IPS DF 6.9 (cell line): ENCODE measurements at regions not wholly inside any gene's neighbourhood (a gene's known extent, or its start where the extent isn't known, plus 50 kb on each side); places are given as distances from the start of the nearest gene placed in this dataset.

ENCODE experiments used
- DNase-seq: peaks from one replicate; pipeline ENCODE4 v3.0.0-alpha.2; 2013; ENCODE audit warnings: low read depth, low spot score
- H3K27ac ChIP-seq: one replicate; pipeline ENCODE4 v1.5.1; 2013; ENCODE audit warnings: low read length, control low read depth
- H3K27me3 ChIP-seq: 2 replicates; pipeline ENCODE4 v1.6.1; 2013; ENCODE audit warnings: mild to moderate bottlenecking, low read length; ENCODE audit not compliant: control insufficient read depth, insufficient read depth
- H3K36me3 ChIP-seq: 2 replicates; pipeline ENCODE4 v1.6.1; 2013; ENCODE audit warnings: low read length; ENCODE audit not compliant: control insufficient read depth, insufficient read depth
- H3K4me1 ChIP-seq: 2 replicates; pipeline ENCODE4 v1.6.1; 2013; ENCODE audit warnings: low read length; ENCODE audit not compliant: control insufficient read depth, insufficient read depth
- H3K4me3 ChIP-seq: 2 replicates; pipeline ENCODE4 v1.5.1; 2013; ENCODE audit warnings: mild to moderate bottlenecking, low read length
- H3K9me3 ChIP-seq: 2 replicates; pipeline ENCODE4 v1.6.1; 2013; ENCODE audit warnings: low read length, inconsistent platforms; ENCODE audit not compliant: control insufficient read depth, insufficient read depth
- WGBS: extraction: QIAGEN DNeasy Blood & Tissue Kit; methylation state at CpG from one replicate; pipeline ENCODE4 v1.1.7; 2013; ENCODE audit warnings: mixed read lengths, missing lambda C conversion rate; ENCODE audit not compliant: insufficient read length, insufficient coverage; 5-methylcytosine and 5-hydroxymethylcytosine counted together

- Histone ChIP-seq H3K4me3 (no peak overlapping the region), H3K9me3 (no peaks in the 10 kb centered on the region), H3K27me3 (no peaks in the 10 kb centered on the region), H3K27ac (no peak overlapping the region), H3K36me3 (no peaks in the 10 kb centered on the region), H3K4me1 (0 out of 2 replicates have a peak, but pooled peaks cover 1% of the 10 kb centered on the region)
- DNase-seq, result no peak
- WGBS, result no CpG with 5 or more reads among the region's 2 CpGs
Measured at GRCh38 chr3:116842254-116842957, 132.8 kb downstream of the TUSC7 start.

DNA sequence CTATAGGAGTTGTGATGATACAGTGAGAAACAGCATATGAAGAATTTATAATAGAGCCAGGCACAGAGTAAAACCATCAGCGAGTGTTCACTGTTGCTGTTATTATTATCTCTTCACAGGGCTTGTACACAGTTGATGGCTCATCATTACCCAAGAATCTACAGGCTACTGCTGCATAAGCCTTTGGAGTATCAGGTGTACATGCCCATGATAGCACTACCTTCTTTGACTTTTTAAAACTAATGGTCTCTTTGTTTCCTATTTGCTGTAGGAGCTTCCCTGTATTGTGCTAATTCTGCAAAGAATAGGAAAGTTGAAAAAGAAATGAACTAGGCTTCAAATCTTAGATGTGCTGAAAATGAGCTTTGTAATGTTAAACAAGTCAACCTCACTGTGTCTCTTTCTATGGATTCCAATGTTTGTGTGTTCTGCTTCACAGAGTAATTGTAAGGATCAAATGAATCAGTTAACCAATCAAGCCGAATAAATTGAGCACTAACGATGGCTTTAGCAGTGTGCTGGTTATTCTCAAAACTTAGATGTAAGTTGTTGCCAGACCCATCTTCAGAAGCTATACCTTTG lies 138.8 kb downstream of the TUSC7 start:
- WGBS, result no CpG with 5 or more reads among the region's 3 CpGs
- Histone ChIP-seq H3K27me3 (no peaks in the 10 kb centered on the region), H3K4me3 (no peak overlapping the region), H3K4me1 (peaks cover 2% of the 10 kb centered on the region; the same call in 1 of the 2 replicates), H3K9me3 (no peaks in the 10 kb centered on the region), H3K36me3 (no peaks in the 10 kb centered on the region), H3K27ac (no peak overlapping the region)
- DNase-seq, result no peak

GRCh38 chr3:116849261-116849688 lies 139.7 kb downstream of the TUSC7 start:
- H3K4me1 ChIP-seq, result peaks cover 2% of the 10 kb centered on the region; the same call in 1 of the 2 replicates
- H3K9me3 ChIP-seq, result no peaks in the 10 kb centered on the region
- H3K4me3 ChIP-seq, result no peak overlapping the region
- H3K27ac ChIP-seq, result no peak overlapping the region
- H3K27me3 ChIP-seq, result no peaks in the 10 kb centered on the region
- no CpG with 5 or more reads among the region's 3 CpGs for WGBS
- no peaks in the 10 kb centered on the region for H3K36me3 ChIP-seq
- DNase-seq, result peak; percentile 25

DNA sequence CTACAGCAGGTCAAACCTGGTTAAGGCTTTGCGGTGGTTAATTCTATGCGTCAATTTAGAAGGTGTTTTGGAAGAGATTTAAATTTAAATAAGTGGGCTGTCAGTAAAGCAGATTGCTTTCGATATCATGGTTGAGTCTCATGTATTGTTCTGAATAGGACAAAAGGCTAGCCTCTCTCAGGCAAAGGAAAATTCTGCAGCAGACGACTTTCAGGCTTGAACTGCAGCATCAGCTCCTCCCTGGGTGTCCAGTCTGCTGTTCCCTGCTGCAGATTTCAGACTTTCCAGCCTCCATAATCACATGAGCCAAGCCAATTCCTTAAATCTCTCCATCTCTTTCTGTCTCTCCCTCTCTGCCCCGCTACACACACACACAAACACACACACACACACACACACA lies 143.2 kb downstream of the TUSC7 start:
- Histone ChIP-seq H3K4me1 (peaks cover 2% of the 10 kb centered on the region; the same call in 1 of the 2 replicates), H3K27me3 (no peaks in the 10 kb centered on the region), H3K4me3 (no peak overlapping the region), H3K27ac (no peak overlapping the region), H3K36me3 (no peaks in the 10 kb centered on the region), H3K9me3 (no peaks in the 10 kb centered on the region)
- WGBS, result 100% methylated on average over 2 of the region's 5 CpGs
- no peak for DNase-seq

- no peak overlapping the region for H3K4me3 ChIP-seq
- no peaks in the 10 kb centered on the region for H3K9me3 ChIP-seq
- DNase-seq, result no peak
- no CpG with 5 or more reads among the region's 3 CpGs for WGBS
- H3K27me3 ChIP-seq, result no peaks in the 10 kb centered on the region
- H3K4me1 ChIP-seq, result no peaks in the 10 kb centered on the region
- no peak overlapping the region for H3K27ac ChIP-seq
- H3K36me3 ChIP-seq, result no peaks in the 10 kb centered on the region
Measured at GRCh38 chr3:116863270-116863770, 153.7 kb downstream of the TUSC7 start.

GRCh38 chr3:116863822-116864589 lies 154.4 kb downstream of the TUSC7 start:
- no peak overlapping the region for H3K27ac ChIP-seq
- H3K4me3 ChIP-seq, result peak overlapping the region; percentile 36; the same call in 1 of the 2 replicates
- DNase-seq, result peak; percentile 37
- H3K36me3 ChIP-seq, result no peaks in the 10 kb centered on the region
- H3K9me3 ChIP-seq, result no peaks in the 10 kb centered on the region
- H3K4me1 ChIP-seq, result no peaks in the 10 kb centered on the region
- no peaks in the 10 kb centered on the region for H3K27me3 ChIP-seq
- WGBS, result no CpG with 5 or more reads among the region's 16 CpGs

DNA sequence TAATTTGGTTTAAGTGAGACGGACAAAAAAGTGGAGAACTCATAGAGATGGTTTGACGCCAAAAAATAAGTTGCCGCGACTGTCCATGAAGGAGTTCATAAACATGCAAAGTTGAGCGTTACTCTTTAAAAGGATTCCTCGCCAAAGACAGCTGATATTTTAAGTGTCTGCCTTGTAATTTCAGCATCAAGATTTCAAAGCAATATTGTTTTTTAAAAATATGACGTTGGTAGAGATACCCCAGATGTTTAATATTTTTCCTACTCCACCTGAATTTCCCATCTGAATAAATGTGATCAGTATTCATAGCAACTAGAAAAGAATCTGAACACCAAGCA lies 155.0 kb downstream of the TUSC7 start:
- H3K27ac ChIP-seq, result no peak overlapping the region
- no peaks in the 10 kb centered on the region for H3K36me3 ChIP-seq
- DNase-seq, result no peak
- WGBS, result no CpG with 5 or more reads among the region's 7 CpGs
- H3K27me3 ChIP-seq, result no peaks in the 10 kb centered on the region
- H3K4me3 ChIP-seq, result no peak overlapping the region
- no peaks in the 10 kb centered on the region for H3K9me3 ChIP-seq
- H3K4me1 ChIP-seq, result no peaks in the 10 kb centered on the region

- no peaks in the 10 kb centered on the region for H3K27me3 ChIP-seq
- WGBS, result 100% methylated on average over 1 of the region's 4 CpGs
- no peak overlapping the region for H3K27ac ChIP-seq
- H3K9me3 ChIP-seq, result no peaks in the 10 kb centered on the region
- H3K4me3 ChIP-seq, result no peak overlapping the region
- no peaks in the 10 kb centered on the region for H3K4me1 ChIP-seq
- no peaks in the 10 kb centered on the region for H3K36me3 ChIP-seq
- DNase-seq, result no peak
Measured at GRCh38 chr3:116870379-116870778, 160.8 kb downstream of the TUSC7 start.

- DNase-seq, result no peak
- WGBS, result no CpG with 5 or more reads among the region's 1 CpG
- Histone ChIP-seq H3K9me3 (no peaks in the 10 kb centered on the region), H3K27me3 (no peaks in the 10 kb centered on the region), H3K4me3 (no peak overlapping the region), H3K4me1 (no peaks in the 10 kb centered on the region), H3K36me3 (no peaks in the 10 kb centered on the region), H3K27ac (no peak overlapping the region)
Measured at GRCh38 chr3:116871905-116872304, 162.3 kb downstream of the TUSC7 start.

DNA sequence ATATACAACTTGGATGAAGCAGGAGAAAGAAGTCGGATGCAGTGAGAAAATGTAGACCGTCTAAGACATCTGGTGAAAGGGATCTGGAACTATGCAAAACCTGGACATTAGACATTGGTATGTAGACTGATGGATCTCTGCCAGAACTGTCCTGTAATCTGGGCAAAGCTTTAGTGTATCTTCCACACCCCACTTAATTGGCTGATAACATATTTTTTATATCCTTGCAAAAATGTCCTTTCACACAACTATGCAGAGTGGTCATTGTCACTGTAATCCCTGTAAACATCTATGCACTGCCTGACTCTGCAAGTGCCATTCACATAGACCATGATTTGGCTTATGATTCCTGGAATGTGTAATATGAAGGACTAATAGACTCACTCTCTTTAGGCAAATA lies 163.1 kb downstream of the TUSC7 start:
- no peak overlapping the region for H3K4me3 ChIP-seq
- no peaks in the 10 kb centered on the region for H3K36me3 ChIP-seq
- no CpG with 5 or more reads among the region's 2 CpGs for WGBS

More for the DNA sequence above, 163.1 kb downstream of the TUSC7 start:
- Histone ChIP-seq H3K27me3 (no peaks in the 10 kb centered on the region), H3K4me1 (no peaks in the 10 kb centered on the region), H3K27ac (no peak overlapping the region), H3K9me3 (no peaks in the 10 kb centered on the region)
- DNase-seq, result no peak
